Loucy (cell line): ENCODE measurements at regions not wholly inside any gene's neighbourhood (a gene's known extent, or its start where the extent isn't known, plus 50 kb on each side); places are given as distances from the start of the nearest gene placed in this dataset.
"Not testable (repeated sequence)": the region's sequence is repeated elsewhere in the genome, so short reads cannot be mapped to it uniquely, and the experiment has no call there.

Experiments
- CTCF ChIP-seq: fragments of 200-600 bp; sonication (generic); conservative IDR thresholded peaks from 2 replicates; pipeline ENCODE4 v1.5.1; 2014; ENCODE audit warnings: mild to moderate bottlenecking, antibody characterized with exemption, low read length
- EZH2phosphoT487 ChIP-seq: fragments of 200-600 bp; IDR thresholded peaks from 2 replicates; pipeline ENCODE4 v1.6.1; 2018; ENCODE audit warnings: antibody characterized with exemption, mild to moderate bottlenecking, moderate library complexity, borderline replicate concordance

- TF ChIP-seq CTCF, EZH2phosphoT487: not testable (repeated sequence)
Observed at GRCh38 chr4:71900366-71900765, 116.5 kb upstream of the GC start.
